ENCODE measurements at regions not wholly inside any gene's neighbourhood (a gene's known extent, or its start where the extent isn't known, plus 50 kb on each side); places are given as distances from the start of the nearest gene placed in this dataset.

GRCh38 chr1:17927952-17928351 is 172.8 kb downstream of the ACTL8 start:
- DNase-seq (ENCODE audit: low read depth in 2 of 3, low spot score in 2 of 3), result no peak

GRCh38 chr1:17929224-17929623 is 174.1 kb downstream of the ACTL8 start:
- no peak for DNase-seq (ENCODE audit: low read depth in 2 of 3, low spot score in 2 of 3)

GRCh38 chr1:17930635-17931034 is 175.5 kb downstream of the ACTL8 start:
- no peak for DNase-seq (ENCODE audit: low read depth in 2 of 3, low spot score in 2 of 3)

- DNase-seq (ENCODE audit: low read depth in 2 of 3, low spot score in 2 of 3), result no peak
Observed at GRCh38 chr1:17932164-17932563, 175.4 kb upstream of the IGSF21 start.

GRCh38 chr1:17933501-17933900 is 174.1 kb upstream of the IGSF21 start:
- no peak for DNase-seq (ENCODE audit: low read depth in 2 of 3, low spot score in 2 of 3)

- DNase-seq (ENCODE audit: low read depth in 2 of 3, low spot score in 2 of 3), result no peak
Observed at GRCh38 chr1:17933971-17934370, 173.6 kb upstream of the IGSF21 start.

- DNase-seq (ENCODE audit: low read depth in 2 of 3, low spot score in 2 of 3), result no peak
Observed at GRCh38 chr1:17935230-17935629, 172.4 kb upstream of the IGSF21 start.

- no peak for DNase-seq (ENCODE audit: low read depth in 2 of 3, low spot score in 2 of 3)
Observed at GRCh38 chr1:17941431-17942189, 166.0 kb upstream of the IGSF21 start.

GRCh38 chr1:17943506-17943905 is 164.1 kb upstream of the IGSF21 start:
- no peak for DNase-seq (ENCODE audit: low read depth in 2 of 3, low spot score in 2 of 3)

GRCh38 chr1:17944646-17945045 is 163.0 kb upstream of the IGSF21 start:
- DNase-seq (ENCODE audit: low read depth in 2 of 3, low spot score in 2 of 3), result no peak

- no peak for DNase-seq (ENCODE audit: low read depth in 2 of 3, low spot score in 2 of 3)
Observed at GRCh38 chr1:17946434-17946833, 161.2 kb upstream of the IGSF21 start.

GRCh38 chr1:17948594-17948993 is 159.0 kb upstream of the IGSF21 start:
- DNase-seq (ENCODE audit: low read depth in 2 of 3, low spot score in 2 of 3), result no peak

- no peak for DNase-seq (ENCODE audit: low read depth in 2 of 3, low spot score in 2 of 3)
Observed at GRCh38 chr1:17949511-17949910, 158.1 kb upstream of the IGSF21 start.

- no peak for DNase-seq (ENCODE audit: low read depth in 2 of 3, low spot score in 2 of 3)
Observed at GRCh38 chr1:17950728-17951127, 156.9 kb upstream of the IGSF21 start.

GRCh38 chr1:17952506-17952905 is 155.1 kb upstream of the IGSF21 start:
- DNase-seq (ENCODE audit: low read depth in 2 of 3, low spot score in 2 of 3), result no peak

- DNase-seq (ENCODE audit: low read depth in 2 of 3, low spot score in 2 of 3), result no peak
Observed at GRCh38 chr1:17953921-17954320, 153.7 kb upstream of the IGSF21 start.

- DNase-seq (ENCODE audit: low read depth in 2 of 3, low spot score in 2 of 3), result no peak
Observed at GRCh38 chr1:17955302-17956285, 152.0 kb upstream of the IGSF21 start.

- DNase-seq (ENCODE audit: low read depth in 2 of 3, low spot score in 2 of 3), result no peak
Observed at GRCh38 chr1:17957588-17958267, 149.9 kb upstream of the IGSF21 start.

- no peak for DNase-seq (ENCODE audit: low read depth in 2 of 3, low spot score in 2 of 3)
Observed at GRCh38 chr1:17958704-17959103, 148.9 kb upstream of the IGSF21 start.

- DNase-seq (ENCODE audit: low read depth in 2 of 3, low spot score in 2 of 3), result no peak
Observed at GRCh38 chr1:17963513-17963912, 144.1 kb upstream of the IGSF21 start.

GRCh38 chr1:17965515-17966100 is 142.0 kb upstream of the IGSF21 start:
- DNase-seq (ENCODE audit: low read depth in 2 of 3, low spot score in 2 of 3), result no peak

Measured in hematopoietic multipotent progenitor cell (in vitro differentiated cells).